NCI-H1436 (cell line): ENCODE measurements at regions not wholly inside any gene's neighbourhood (a gene's known extent, or its start where the extent isn't known, plus 50 kb on each side); places are given as distances from the start of the nearest gene placed in this dataset.

ENCODE experiments used
- DNase-seq: peaks from one replicate; lab custom pipeline; 2025; lab: John Stamatoyannopoulos, UW

- DNase-seq = no peak
Observed at GRCh38 chr4:23741681-23742191, 148.1 kb downstream of the PPARGC1A start.

GRCh38 chr4:23737571-23737970, 152.3 kb downstream of the PPARGC1A start:
- no peak for DNase-seq

GRCh38 chr4:23736466-23736865, 153.4 kb downstream of the PPARGC1A start:
- no peak for DNase-seq

GRCh38 chr4:23734000-23734399, 155.8 kb downstream of the PPARGC1A start:
- no peak for DNase-seq

GRCh38 chr4:23733476-23733875, 156.4 kb downstream of the PPARGC1A start:
- DNase-seq = no peak

- DNase-seq = no peak
Observed at GRCh38 chr4:23730998-23731397, 158.8 kb downstream of the PPARGC1A start.

GRCh38 chr4:23728971-23729370, 160.9 kb downstream of the PPARGC1A start:
- DNase-seq = no peak

- DNase-seq = no peak
Observed at GRCh38 chr4:23728393-23728792, 161.5 kb downstream of the PPARGC1A start.

- DNase-seq = no peak
Observed at GRCh38 chr4:23720556-23720955, 169.3 kb downstream of the PPARGC1A start.

GRCh38 chr4:23718435-23718834, 171.4 kb downstream of the PPARGC1A start:
- no peak for DNase-seq

GRCh38 chr4:23717528-23718248, 172.2 kb downstream of the PPARGC1A start:
- no peak for DNase-seq

GRCh38 chr4:23710298-23710697, 179.5 kb downstream of the PPARGC1A start:
- DNase-seq = no peak

- no peak for DNase-seq
Observed at GRCh38 chr4:23707652-23708026, 182.2 kb downstream of the PPARGC1A start.

GRCh38 chr4:23706972-23707651, 182.7 kb downstream of the PPARGC1A start:
- DNase-seq = no peak

- no peak for DNase-seq
Observed at GRCh38 chr4:23700197-23700596, 189.7 kb downstream of the PPARGC1A start.

GRCh38 chr4:23697722-23698121, 192.1 kb downstream of the PPARGC1A start:
- DNase-seq = no peak

GRCh38 chr4:23697001-23697528, 192.8 kb downstream of the PPARGC1A start:
- no peak for DNase-seq

- DNase-seq = no peak
Observed at GRCh38 chr4:23686169-23686897, 203.5 kb downstream of the PPARGC1A start.

- no peak for DNase-seq
Observed at GRCh38 chr4:23685471-23685870, 204.4 kb downstream of the PPARGC1A start.

- DNase-seq = no peak
Observed at GRCh38 chr4:23680671-23681518, 209.0 kb downstream of the PPARGC1A start.

- DNase-seq = no peak
Observed at GRCh38 chr4:23674694-23675093, 215.2 kb downstream of the PPARGC1A start.

- DNase-seq = no peak
Observed at GRCh38 chr4:23667659-23668058, 222.2 kb downstream of the PPARGC1A start.
